Stimulated activated naive CD8-positive, alpha-beta T cell treated with anti-CD3 and anti-CD28 coated beads, Interleukin-15, Interleukin-2, amounts not matched to agents 100 U/mL and 50 U/mL, for 24 hours (primary cell): ENCODE measurements at regions not wholly inside any gene's neighbourhood (a gene's known extent, or its start where the extent isn't known, plus 50 kb on each side); places are given as distances from the start of the nearest gene placed in this dataset.

ENCODE experiments used
- ATAC-seq: fragments of 150-1000 bp; cut with Tn5 transposase; one replicate; pipeline ENCODE4 v1.10.0; 2021
- DNase-seq: peaks from one replicate; pipeline ENCODE4 v3.0.0; 2021

GRCh38 chr9:36728651-36729520 is 156.2 kb downstream of the MELK start:
- DNase-seq (peak; percentile 82), ATAC-seq (peak; percentile 72)

- DNase-seq = no peak
Observed at GRCh38 chr9:36729906-36730305, 157.2 kb downstream of the MELK start.

GRCh38 chr9:36730414-36730813 is 157.7 kb downstream of the MELK start:
- no peak for DNase-seq
- ATAC-seq = no peak

More at GRCh38 chr9:36729906-36730305, 157.2 kb downstream of the MELK start:
- no peak for ATAC-seq

GRCh38 chr9:36731068-36731956 is 158.6 kb downstream of the MELK start:
- no peak for ATAC-seq

GRCh38 chr9:36734737-36735136 is 162.0 kb downstream of the MELK start:
- ATAC-seq (no peak), DNase-seq (no peak)

More at GRCh38 chr9:36731068-36731956, 158.6 kb downstream of the MELK start:
- DNase-seq = no peak

GRCh38 chr9:36736648-36737047 is 164.0 kb downstream of the MELK start:
- DNase-seq = no peak
- no peak for ATAC-seq

- DNase-seq = no peak
- no peak for ATAC-seq
Observed at GRCh38 chr9:36738318-36738976, 165.8 kb downstream of the MELK start.

- ATAC-seq = peak; percentile 45
Observed at GRCh38 chr9:36739373-36740116, 166.8 kb downstream of the MELK start.

GRCh38 chr9:36742264-36742663 is 169.6 kb downstream of the MELK start:
- no peak for ATAC-seq

More at GRCh38 chr9:36739373-36740116, 166.8 kb downstream of the MELK start:
- DNase-seq = no peak

GRCh38 chr9:36744678-36745077 is 172.0 kb downstream of the MELK start:
- ATAC-seq (no peak), DNase-seq (no peak)

More at GRCh38 chr9:36742264-36742663, 169.6 kb downstream of the MELK start:
- no peak for DNase-seq

- no peak for DNase-seq
- no peak for ATAC-seq
Observed at GRCh38 chr9:36745977-36746376, 173.3 kb downstream of the MELK start.

- DNase-seq = no peak
- ATAC-seq = no peak
Observed at GRCh38 chr9:36746415-36746814, 173.7 kb downstream of the MELK start.

- ATAC-seq = no peak
- peak; percentile 35 for DNase-seq
Observed at GRCh38 chr9:36748322-36748899, 175.7 kb downstream of the MELK start.

GRCh38 chr9:36749461-36749860 is 176.8 kb downstream of the MELK start:
- no peak for DNase-seq
- no peak for ATAC-seq

GRCh38 chr9:36750630-36751029 is 177.9 kb downstream of the MELK start:
- ATAC-seq = no peak
- no peak for DNase-seq

GRCh38 chr9:36755019-36755418 is 182.3 kb downstream of the MELK start:
- DNase-seq (no peak), ATAC-seq (no peak)

- ATAC-seq (no peak), DNase-seq (no peak)
Observed at GRCh38 chr9:36759141-36759540, 186.4 kb downstream of the MELK start.

GRCh38 chr9:36759976-36760375 is 187.3 kb downstream of the MELK start:
- DNase-seq (no peak), ATAC-seq (no peak)

GRCh38 chr9:36760667-36761420 is 188.1 kb downstream of the MELK start:
- DNase-seq (no peak), ATAC-seq (no peak)

- no peak for DNase-seq
- no peak for ATAC-seq
Observed at GRCh38 chr9:36762958-36763357, 190.3 kb downstream of the MELK start.
